ENCODE measurements at regions not wholly inside any gene's neighbourhood (a gene's known extent, or its start where the extent isn't known, plus 50 kb on each side); places are given as distances from the start of the nearest gene placed in this dataset.

GRCh38 chr6:106918115-106918514 is 56.4 kb downstream of the CD24 start:
- TF ChIP-seq CTCF (IDR thresholded peaks at IDR 0.05; ENCODE audit: low read length, missing control alignments), result no peak
- H3K4me3 ChIP-seq (replicated peaks; ENCODE audit: low read depth, low read length), result no peak overlapping the region
- DNase-seq (ENCODE audit: low read depth), result no peak

GRCh38 chr6:106916891-106917290 is 57.6 kb downstream of the CD24 start:
- no peak for DNase-seq (ENCODE audit: low read depth)
- no peak for TF ChIP-seq CTCF (IDR thresholded peaks at IDR 0.05; ENCODE audit: low read length, missing control alignments)
- H3K4me3 ChIP-seq (replicated peaks; ENCODE audit: low read depth, low read length), result no peak overlapping the region

- no peak for TF ChIP-seq CTCF (IDR thresholded peaks at IDR 0.05; ENCODE audit: low read length, missing control alignments)
- no peak for DNase-seq (ENCODE audit: low read depth)
- H3K4me3 ChIP-seq (replicated peaks; ENCODE audit: low read depth, low read length), result no peak overlapping the region
Observed at GRCh38 chr6:106913676-106914280, 60.8 kb downstream of the CD24 start.

- no peak for DNase-seq (ENCODE audit: low read depth)
- no peak for TF ChIP-seq CTCF (IDR thresholded peaks at IDR 0.05; ENCODE audit: low read length, missing control alignments)
- H3K4me3 ChIP-seq (replicated peaks; ENCODE audit: low read depth, low read length), result no peak overlapping the region
Observed at GRCh38 chr6:106913111-106913510, 61.4 kb downstream of the CD24 start.

- no peak for TF ChIP-seq CTCF (IDR thresholded peaks at IDR 0.05; ENCODE audit: low read length, missing control alignments)
- DNase-seq (ENCODE audit: low read depth), result no peak
- H3K4me3 ChIP-seq (replicated peaks; ENCODE audit: low read depth, low read length), result no peak overlapping the region
Observed at GRCh38 chr6:106912091-106912490, 62.4 kb downstream of the CD24 start.

- no peak for DNase-seq (ENCODE audit: low read depth)
- no peak for TF ChIP-seq CTCF (IDR thresholded peaks at IDR 0.05; ENCODE audit: low read length, missing control alignments)
Observed at GRCh38 chr6:106910999-106911949, 63.3 kb downstream of the CD24 start.

More at GRCh38 chr6:106910999-106911949, 63.3 kb downstream of the CD24 start:
- H3K4me3 ChIP-seq (replicated peaks; ENCODE audit: low read depth, low read length), result no peak overlapping the region

Measured in fibroblast of pulmonary artery (primary cell).